ENCODE measurements at regions not wholly inside any gene's neighbourhood (a gene's known extent, or its start where the extent isn't known, plus 50 kb on each side); places are given as distances from the start of the nearest gene placed in this dataset.

DNA sequence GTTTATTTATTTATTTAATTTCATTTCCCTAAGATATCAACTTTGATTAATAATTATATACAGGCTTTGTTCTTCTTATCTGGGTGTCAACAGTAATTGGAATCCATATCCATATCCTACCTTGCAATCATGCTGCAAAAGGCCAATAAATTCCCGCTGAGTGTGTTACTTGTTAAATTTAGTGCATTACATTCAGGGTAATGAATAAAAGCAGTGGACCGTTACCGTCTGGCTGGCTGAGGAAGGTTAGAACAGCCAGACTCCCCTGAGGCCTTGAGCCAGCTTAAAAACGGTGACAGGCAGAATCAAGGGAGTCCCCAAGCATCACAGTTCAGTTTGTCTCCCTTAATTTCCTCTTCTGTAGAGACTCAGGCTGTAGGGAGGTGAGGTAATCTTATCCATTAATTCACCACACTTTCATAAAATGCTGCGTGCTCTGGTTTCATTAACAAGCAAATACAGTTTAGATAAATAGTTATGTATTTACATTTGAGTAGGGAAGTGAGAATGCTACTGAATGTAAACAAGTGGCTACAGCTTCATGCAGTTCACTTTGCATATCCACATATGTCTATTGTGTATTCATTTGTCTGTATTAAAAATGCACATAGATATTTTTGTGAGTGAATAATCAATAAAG is 888.2 kb upstream of the CXADR start:
- intact Hi-C loops (cut with micrococcal nuclease), result no loop called here

DNA sequence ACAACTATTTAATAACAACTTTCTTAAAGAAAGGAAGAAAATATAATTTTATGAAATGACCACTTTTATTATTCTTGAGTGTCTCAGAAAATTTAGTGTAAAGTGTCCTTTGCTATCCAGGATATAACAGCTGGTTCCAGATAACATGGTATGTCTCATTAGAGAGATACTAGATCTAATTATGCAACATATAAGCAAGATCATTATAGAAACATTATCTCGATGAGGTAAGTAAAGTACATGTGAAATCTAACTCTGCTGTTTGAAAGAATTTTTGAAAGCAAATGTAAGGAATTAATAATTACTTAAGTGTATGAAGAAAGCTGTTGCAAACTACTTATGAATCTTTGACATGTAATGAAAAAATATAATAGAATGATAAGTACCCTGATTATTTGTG is 887.4 kb upstream of the CXADR start:
- intact Hi-C loops (cut with micrococcal nuclease), result no loop called here

DNA sequence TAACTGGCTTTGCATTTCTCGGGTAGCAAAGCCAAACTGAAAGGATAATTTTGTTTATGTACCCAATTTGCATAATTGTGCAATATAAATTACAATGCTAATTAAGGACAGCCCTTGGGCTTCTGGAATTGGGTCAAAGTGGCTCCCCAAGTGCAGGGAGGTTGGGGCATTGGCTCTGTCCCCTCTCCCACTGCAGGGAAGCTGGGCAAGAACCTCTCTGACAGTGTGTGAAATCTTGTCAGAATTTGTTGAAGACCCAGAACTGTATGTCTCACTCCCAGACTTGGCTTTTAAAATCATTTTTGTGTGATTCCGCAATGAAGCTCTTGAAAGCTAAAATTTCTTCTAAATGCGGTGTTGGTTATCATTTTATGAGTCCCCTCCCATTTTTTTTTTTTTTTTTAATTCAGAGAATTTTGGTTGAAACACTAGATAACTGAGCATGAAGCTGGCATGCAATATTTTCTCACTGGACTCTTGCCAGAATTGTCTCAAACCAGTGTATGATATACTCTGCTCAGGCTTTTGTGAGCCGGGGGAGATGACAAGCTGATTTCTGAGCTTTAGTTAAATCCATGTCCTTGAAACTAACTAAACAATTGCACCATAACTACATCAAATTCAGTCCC is 878.9 kb upstream of the CXADR start:
- intact Hi-C loops (cut with micrococcal nuclease), result no loop called here

DNA sequence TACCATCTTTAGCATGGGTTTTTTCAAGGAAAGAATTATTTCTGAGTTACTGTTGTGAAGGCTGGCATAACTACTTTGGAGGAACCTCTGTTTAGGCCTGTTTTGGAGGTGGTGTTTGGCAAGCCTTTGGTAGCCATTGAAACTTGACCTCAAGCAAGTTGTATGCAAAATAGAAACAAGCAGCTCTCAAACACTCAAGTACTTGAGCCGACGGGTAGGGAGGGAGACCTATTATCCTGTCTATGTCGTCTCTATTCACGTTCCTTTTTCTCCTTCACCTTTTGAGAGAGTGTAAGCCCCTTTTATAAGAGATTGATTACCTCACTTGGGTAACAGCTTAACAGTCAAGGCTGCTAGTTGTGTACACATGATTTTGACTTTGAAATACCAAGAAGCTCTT is 878.3 kb upstream of the CXADR start:
- intact Hi-C loops (cut with micrococcal nuclease), result no loop called here

DNA sequence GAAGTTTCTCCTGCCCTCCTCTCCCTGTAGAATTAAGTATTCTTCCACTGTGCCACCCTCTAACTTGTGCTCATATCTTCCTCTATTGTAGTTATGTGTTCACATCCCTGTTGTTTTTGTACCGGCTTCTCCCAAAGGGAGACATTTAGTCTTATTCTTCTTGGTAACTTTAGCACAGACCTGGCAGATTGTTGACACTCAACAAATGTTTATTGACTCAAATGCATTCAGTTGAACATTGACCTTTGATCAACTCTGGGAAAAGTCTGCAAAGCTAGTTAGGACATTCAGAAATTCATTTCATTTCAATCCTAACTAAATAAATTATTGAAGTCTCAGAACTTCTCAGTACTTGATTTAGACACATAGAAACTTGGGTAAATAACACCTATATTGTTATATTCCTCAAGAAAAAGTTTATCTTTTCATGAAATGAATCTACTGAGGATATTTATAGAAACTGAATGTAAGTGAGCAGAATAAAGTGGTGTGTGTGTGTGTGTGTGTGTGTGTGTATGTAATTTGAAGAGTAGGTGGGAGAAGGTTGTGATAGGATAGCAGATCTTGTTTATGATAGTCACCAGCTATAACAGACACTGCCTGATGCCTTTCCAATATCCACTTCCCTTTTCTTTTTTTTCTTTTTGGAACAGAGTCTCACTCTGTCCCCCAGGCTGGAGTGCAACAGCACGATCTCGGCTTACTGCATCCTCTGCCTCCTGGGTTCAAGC is 872.4 kb upstream of the CXADR start:
- intact Hi-C loops (cut with micrococcal nuclease), result no loop called here

DNA sequence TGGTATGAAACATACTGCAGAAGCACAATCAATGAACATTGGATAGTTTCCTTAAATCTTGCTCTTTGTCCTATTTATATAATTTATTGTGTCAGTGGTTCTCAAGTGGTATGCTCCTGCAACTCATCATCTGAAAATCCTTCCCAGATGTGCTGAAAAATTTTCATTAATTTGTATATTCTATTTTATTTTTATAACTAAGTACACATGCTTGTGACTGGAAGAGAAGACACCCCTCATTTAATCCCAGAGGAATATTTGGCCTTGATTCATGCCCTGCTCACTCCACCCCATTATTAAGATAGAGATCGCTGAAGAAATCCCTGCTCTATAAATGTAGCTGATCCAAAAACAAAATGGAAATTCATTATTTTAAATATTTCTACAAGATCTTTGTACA is 870.5 kb upstream of the CXADR start:
- intact Hi-C loops (cut with micrococcal nuclease), result no loop called here

GRCh38 chr21:16644685-16645084 is 868.2 kb upstream of the CXADR start:
- intact Hi-C loops (cut with micrococcal nuclease), result no loop called here

DNA sequence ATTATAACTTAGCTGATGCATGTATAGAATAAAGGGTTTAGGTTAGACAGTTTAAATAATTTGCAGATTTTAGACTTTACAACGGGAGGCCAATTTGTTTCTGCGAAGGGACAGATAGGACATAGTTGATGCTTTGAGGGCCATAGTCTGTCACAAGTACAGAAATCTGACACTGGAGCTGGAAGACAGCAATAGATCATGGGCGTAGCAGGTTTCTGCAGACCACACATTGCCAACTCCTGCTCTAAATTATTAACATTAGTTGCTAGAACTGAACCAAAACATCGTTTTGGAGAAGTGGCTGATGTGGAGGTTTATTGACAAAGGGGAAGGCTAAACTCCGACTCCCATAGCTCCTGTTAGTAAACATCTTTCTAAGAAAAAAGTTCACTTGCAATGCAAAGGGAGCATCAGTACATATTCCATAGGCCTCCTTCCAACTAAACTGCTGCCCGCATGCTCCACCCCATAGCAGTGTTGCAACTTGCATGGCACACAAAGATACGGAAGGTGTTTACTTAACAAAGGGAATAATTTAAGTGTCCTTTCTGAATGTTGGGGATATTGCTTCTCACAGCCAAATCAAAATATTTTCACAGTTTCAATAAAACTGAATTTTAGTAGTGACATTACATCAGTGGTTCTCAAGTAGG is 862.0 kb upstream of the CXADR start:
- intact Hi-C loops (cut with micrococcal nuclease), result loop anchor here (5.0 kb wide), 1 partner anchor 521 kb away; no protein-coding TSS in a partner anchor

DNA sequence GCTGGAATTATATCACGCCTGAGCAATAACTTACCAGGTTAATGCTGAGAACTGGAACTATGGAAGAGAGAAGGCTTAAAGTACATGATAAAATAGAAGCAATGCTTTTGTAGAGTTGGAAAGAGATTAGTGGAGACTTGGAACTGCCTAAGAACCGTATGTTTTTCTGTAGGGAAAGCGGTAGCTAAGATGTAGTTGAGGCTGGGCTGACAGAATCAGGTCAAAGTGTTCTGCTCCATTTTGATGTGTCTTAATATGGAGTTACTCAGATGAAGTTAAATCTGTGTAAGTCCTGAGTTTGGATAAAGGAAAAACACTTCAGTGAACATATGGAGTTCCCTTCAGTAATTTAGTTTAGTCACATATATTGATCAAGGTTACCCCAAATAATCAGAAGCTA is 860.9 kb upstream of the CXADR start:
- intact Hi-C loops (cut with micrococcal nuclease), result loop anchor here (5.0 kb wide), 1 partner anchor 520 kb away; no protein-coding TSS in a partner anchor

DNA sequence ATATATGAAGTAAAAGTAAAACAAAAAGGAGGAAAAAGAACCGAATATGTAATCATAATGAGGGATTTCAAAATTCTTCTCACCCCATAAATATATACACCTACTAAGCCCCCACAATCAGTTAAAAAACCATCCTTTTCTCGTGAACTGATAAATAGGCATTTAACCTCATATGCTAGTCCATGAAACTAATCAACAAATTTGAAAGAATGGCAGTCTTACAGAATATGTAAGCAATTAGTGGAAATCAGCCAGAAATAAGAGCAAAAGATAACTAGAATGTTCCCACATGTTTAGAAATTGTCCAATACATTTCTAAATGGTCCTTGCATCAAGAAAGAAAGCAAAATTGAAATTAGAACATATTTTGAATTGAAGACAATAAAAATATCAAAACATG is 849.4 kb upstream of the CXADR start:
- intact Hi-C loops (cut with micrococcal nuclease), result no loop called here

DNA sequence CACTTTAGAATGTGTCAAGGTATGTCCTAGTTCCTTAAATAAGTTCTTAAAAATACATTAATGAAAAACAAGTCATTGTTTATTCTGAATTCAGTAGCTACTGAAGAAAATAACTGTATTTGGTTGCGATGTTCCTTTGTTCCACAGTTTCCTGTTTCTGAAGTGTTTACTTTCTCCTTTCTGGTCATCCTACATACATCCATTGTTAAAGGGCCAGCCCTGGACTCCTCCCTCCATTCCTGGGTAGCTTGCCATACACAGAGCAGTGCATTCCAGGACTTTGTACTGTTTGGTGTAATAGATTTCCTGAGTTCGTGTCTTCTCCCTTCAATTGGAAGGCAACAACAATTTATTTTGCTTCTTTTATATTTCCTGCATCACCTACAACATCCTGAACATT is 845.4 kb upstream of the CXADR start:
- intact Hi-C loops (cut with micrococcal nuclease), result no loop called here

GRCh38 chr21:16674949-16675348 is 837.9 kb upstream of the CXADR start:
- intact Hi-C loops (cut with micrococcal nuclease), result no loop called here

DNA sequence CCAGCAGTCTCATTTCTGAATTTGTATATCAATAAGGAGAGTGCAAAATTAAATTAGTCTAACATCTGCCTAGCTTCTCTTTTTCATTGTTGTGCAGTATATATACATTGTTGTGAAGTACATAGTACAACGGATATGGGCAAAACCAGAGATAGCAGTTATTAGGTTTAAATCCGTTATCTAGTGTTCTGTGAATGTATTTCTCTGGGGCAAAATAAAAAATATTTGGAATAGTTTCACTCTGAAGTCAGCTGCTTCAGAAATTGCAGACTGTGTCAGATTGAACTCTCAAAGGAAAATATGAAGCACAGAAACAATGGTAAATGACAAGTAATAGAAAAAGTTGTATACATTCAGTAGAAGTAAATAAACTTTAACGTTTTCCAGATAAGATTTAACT is 836.5 kb upstream of the CXADR start:
- intact Hi-C loops (cut with micrococcal nuclease), result no loop called here

GRCh38 chr21:16678429-16679160 is 834.2 kb upstream of the CXADR start:
- intact Hi-C loops (cut with micrococcal nuclease), result no loop called here

GRCh38 chr21:16695074-16695473 is 817.8 kb upstream of the CXADR start:
- intact Hi-C loops (cut with micrococcal nuclease), result no loop called here

DNA sequence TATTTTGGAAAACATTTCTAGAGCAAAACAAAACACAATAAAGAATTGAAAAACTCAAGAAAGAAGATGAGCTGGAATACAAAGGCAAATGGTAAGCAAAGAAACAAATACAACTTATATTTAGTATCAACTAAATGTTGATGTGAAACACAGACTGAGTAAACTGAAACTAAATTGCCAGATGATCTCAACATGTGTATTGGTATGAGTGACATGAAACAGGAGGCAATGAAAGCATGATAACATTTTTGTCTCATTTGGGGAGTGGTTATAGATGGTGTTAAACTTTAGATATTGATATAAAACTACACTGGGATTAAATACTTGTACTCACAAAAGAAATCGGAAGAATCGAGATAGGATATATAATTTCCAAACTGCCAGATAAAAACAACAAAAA is 805.6 kb upstream of the CXADR start:
- intact Hi-C loops (cut with micrococcal nuclease), result no loop called here

DNA sequence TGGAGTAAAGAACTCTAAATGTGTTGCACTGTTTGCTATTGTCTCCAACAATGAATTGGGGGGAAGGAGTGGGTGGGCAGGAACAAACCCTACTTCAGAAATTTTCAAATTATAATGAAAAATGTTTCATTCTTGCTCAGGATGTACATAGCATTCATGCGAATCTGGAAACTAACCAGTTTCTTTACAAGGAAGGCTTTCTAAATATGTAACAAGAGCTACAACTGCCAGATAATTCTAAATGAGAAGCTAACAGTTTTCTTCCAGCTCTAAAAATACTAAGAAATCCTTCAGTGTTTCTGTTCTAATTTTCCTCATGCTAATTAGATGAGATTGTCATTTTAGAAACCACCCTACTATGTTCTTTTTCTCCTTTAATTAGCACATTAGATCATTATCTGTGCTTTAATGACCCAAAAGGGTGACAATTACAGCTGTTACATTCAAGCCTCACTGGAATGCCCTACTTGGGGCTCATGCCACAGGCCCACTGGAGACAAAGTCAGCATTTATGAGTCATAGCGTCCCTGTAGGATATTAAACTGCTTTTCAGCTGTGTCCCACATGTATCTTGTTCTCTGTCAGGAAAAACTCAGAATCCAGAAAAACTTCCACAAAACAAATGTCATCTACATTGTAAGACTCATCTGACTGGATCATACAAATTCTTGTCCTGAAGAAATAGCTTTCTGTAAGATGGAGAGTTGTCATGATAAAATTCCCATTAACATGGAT is 804.6 kb upstream of the CXADR start:
- intact Hi-C loops (cut with micrococcal nuclease), result no loop called here

- intact Hi-C loops (cut with micrococcal nuclease), result no loop called here
Observed at GRCh38 chr21:16709866-16710550, 802.8 kb upstream of the CXADR start.

GRCh38 chr21:16711757-16712156 is 801.1 kb upstream of the CXADR start:
- intact Hi-C loops (cut with micrococcal nuclease), result no loop called here
